LNCaP clone FGC (cell line): ENCODE measurements at regions not wholly inside any gene's neighbourhood (a gene's known extent, or its start where the extent isn't known, plus 50 kb on each side); places are given as distances from the start of the nearest gene placed in this dataset.

ENCODE experiments used
- DNase-seq: peaks from one replicate; pipeline ENCODE4 v3.0.0-alpha.2; 2011; ENCODE audit warnings: low read depth
- H3K4me3 ChIP-seq: 2 replicates; pipeline ENCODE4 v1.5.1; 2011; ENCODE audit warnings: mild to moderate bottlenecking, low read depth, low read length, control low read depth
- CTCF ChIP-seq: IDR thresholded peaks from 2 replicates; pipeline ENCODE4 v1.5.1; 2012; ENCODE audit warnings: mild to moderate bottlenecking; ENCODE audit not compliant: control insufficient read depth, insufficient read depth; ENCODE audit errors: extremely low read depth

GRCh38 chr4:161238033-161238432 lies 925.8 kb downstream of the FSTL5 start:
- no peak for TF ChIP-seq CTCF
- no peak overlapping the region for H3K4me3 ChIP-seq
- no peak for DNase-seq

GRCh38 chr4:161237495-161237894 lies 926.3 kb downstream of the FSTL5 start:
- TF ChIP-seq CTCF: no peak
- H3K4me3 ChIP-seq: no peak overlapping the region
- no peak for DNase-seq

- no peak for DNase-seq
- TF ChIP-seq CTCF: no peak
- no peak overlapping the region for H3K4me3 ChIP-seq
These were observed 938.5 kb downstream of the FSTL5 start for GRCh38 chr4:161225327-161225726.

GRCh38 chr4:161222889-161223288 lies 940.9 kb downstream of the FSTL5 start:
- no peak overlapping the region for H3K4me3 ChIP-seq
- DNase-seq: no peak
- no peak for TF ChIP-seq CTCF

GRCh38 chr4:161208564-161208963 lies 955.2 kb downstream of the FSTL5 start:
- no peak for TF ChIP-seq CTCF
- no peak overlapping the region for H3K4me3 ChIP-seq
- peak; percentile 8 for DNase-seq

GRCh38 chr4:161206528-161207080 lies 957.2 kb downstream of the FSTL5 start:
- no peak for DNase-seq
- TF ChIP-seq CTCF: no peak
- no peak overlapping the region for H3K4me3 ChIP-seq

- no peak for DNase-seq
- H3K4me3 ChIP-seq: no peak overlapping the region
- no peak for TF ChIP-seq CTCF
These were observed 959.9 kb downstream of the FSTL5 start for GRCh38 chr4:161203865-161204264.
